ENCODE measurements at regions not wholly inside any gene's neighbourhood (a gene's known extent, or its start where the extent isn't known, plus 50 kb on each side); places are given as distances from the start of the nearest gene placed in this dataset.

DNA sequence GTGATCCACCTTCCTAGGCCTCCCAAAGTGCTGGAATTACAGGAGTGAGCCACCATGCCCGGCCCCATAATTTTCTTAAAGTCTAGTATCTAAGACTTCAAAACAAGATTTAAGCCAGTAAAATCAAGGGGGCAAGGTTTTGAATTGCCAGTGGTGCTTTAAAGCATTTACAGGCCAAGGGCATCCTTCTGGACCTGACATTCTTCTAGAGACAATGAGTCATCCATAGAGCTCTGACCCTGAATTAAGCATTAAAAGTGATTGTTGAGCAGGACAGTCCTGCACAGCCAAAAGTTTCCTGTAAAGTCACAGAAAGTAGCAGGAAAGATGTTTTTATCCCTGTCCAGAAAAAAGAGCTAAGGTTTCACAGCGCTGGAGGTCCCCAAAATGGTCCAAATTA lies 50.9 kb upstream of the ATP12A start:
- Histone ChIP-seq H3K27me3 (ENCODE audit: control insufficient read depth, insufficient read depth, low read length) (no peaks in the 10 kb centered on the region), H3K4me3 (ENCODE audit: low read length) (no peak overlapping the region), H3K9me3 (ENCODE audit: control insufficient read depth, insufficient read depth, low read length) (no peaks in the 10 kb centered on the region), H3K4me1 (ENCODE audit: control insufficient read depth, insufficient read depth, low read length) (peaks cover 41% of the 10 kb centered on the region), H3K27ac (ENCODE audit: low read length) (no peak overlapping the region), H3K36me3 (ENCODE audit: control insufficient read depth, insufficient read depth, low read length) (no peaks in the 10 kb centered on the region)
- DNase-seq = no peak
- 92% methylated on average over 2 of the region's 2 CpGs for WGBS (ENCODE audit: insufficient coverage)
- intact Hi-C loops (cut with micrococcal nuclease) = no loop called here
- no peaks in the 10 kb centered on the region for H3K27me3 Mint-ChIP-seq (ENCODE audit: low read depth in 2 of 2)
- TF ChIP-seq, protein P1, sequence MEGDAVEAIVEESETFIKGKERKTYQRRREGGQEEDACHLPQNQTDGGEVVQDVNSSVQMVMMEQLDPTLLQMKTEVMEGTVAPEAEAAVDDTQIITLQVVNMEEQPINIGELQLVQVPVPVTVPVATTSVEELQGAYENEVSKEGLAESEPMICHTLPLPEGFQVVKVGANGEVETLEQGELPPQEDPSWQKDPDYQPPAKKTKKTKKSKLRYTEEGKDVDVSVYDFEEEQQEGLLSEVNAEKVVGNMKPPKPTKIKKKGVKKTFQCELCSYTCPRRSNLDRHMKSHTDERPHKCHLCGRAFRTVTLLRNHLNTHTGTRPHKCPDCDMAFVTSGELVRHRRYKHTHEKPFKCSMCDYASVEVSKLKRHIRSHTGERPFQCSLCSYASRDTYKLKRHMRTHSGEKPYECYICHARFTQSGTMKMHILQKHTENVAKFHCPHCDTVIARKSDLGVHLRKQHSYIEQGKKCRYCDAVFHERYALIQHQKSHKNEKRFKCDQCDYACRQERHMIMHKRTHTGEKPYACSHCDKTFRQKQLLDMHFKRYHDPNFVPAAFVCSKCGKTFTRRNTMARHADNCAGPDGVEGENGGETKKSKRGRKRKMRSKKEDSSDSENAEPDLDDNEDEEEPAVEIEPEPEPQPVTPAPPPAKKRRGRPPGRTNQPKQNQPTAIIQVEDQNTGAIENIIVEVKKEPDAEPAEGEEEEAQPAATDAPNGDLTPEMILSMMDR (IDR thresholded peaks at IDR 0.05) = no peak
- no peaks in the 10 kb centered on the region for H3K36me3 Mint-ChIP-seq
- no peak overlapping the region for H3K4me3 Mint-ChIP-seq
- no peaks in the 10 kb centered on the region for H3K9me3 Mint-ChIP-seq
- H3K27ac Mint-ChIP-seq = peak overlapping the region; percentile 51 to 78
- H3K4me1 Mint-ChIP-seq = peaks cover 56 to 61% of the 10 kb centered on the region in 2 donors
- ATAC-seq = no peak

DNA sequence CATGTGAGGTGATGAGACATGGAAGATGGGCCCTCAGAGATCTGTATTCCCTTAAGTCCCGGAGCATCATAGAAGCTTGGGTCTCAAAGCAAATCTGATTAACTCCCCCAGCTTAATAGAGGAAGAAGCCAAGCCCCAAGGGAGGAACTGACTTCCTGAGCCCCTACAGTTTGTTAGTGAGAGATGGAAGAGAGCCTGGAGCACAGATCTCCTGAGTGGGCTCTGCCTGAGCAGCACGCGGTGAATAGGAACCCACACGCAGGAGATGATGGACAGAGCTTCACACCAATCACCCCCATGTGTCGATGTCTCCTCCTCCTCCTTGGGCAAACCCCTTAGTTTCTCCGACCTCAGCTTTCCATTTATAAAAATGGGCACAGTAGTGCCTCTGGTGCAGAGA lies 50.1 kb upstream of the ATP12A start:
- Mint-ChIP-seq H3K4me1 (peaks cover 52 to 53% of the 10 kb centered on the region in 2 donors), H3K4me3 (no peak overlapping the region), H3K27me3 (ENCODE audit: low read depth in 2 of 2) (no peaks in the 10 kb centered on the region), H3K36me3 (no peaks in the 10 kb centered on the region), H3K9me3 (no peaks in the 10 kb centered on the region), H3K27ac (peak overlapping the region; percentile 51 to 78)
- no peaks in the 10 kb centered on the region for H3K36me3 ChIP-seq (ENCODE audit: control insufficient read depth, insufficient read depth, low read length)
- ATAC-seq (no peak), DNase-seq (no peak)
- H3K27ac ChIP-seq (ENCODE audit: low read length) = no peak overlapping the region
- H3K4me3 ChIP-seq (ENCODE audit: low read length) = no peak overlapping the region
- WGBS (ENCODE audit: insufficient coverage) = 80% methylated on average over 5 of the region's 6 CpGs
- H3K9me3 ChIP-seq (ENCODE audit: control insufficient read depth, insufficient read depth, low read length) = no peaks in the 10 kb centered on the region
- TF ChIP-seq, protein P1 (IDR thresholded peaks at IDR 0.05) = no peak
- no peaks in the 10 kb centered on the region for H3K27me3 ChIP-seq (ENCODE audit: control insufficient read depth, insufficient read depth, low read length)
- intact Hi-C loops (cut with micrococcal nuclease) = no loop called here
- peaks cover 33% of the 10 kb centered on the region for H3K4me1 ChIP-seq (ENCODE audit: control insufficient read depth, insufficient read depth, low read length)

Data from natural killer cell (primary cell).